ENCODE measurements at regions not wholly inside any gene's neighbourhood (a gene's known extent, or its start where the extent isn't known, plus 50 kb on each side); places are given as distances from the start of the nearest gene placed in this dataset.

DNA sequence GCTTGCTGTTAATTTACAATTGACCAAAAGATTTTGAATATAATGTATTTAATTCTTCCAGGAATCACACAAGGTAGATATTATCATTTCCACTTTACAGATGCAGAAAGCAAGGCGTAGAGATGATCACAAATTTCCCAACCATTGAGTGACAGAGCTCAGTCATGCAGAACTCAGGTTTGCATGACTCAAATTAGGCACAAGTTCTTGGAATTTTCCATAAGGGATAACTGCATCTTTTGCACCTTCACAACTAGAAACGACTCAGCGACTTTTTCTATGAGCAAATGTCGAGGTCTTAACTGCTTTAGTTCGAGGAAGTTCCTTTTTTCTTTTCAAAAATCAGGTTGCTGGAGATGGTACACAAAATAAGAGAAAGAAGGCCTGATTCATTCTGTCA lies 265.5 kb upstream of the PAPPA start:
- TF ChIP-seq GATA3 (IDR thresholded peaks at IDR 0.05; ENCODE audit: low read depth, low read length) (no peak), GATA2 (IDR thresholded peaks at IDR 0.05; ENCODE audit: low read depth, low read length) (no peak)

DNA sequence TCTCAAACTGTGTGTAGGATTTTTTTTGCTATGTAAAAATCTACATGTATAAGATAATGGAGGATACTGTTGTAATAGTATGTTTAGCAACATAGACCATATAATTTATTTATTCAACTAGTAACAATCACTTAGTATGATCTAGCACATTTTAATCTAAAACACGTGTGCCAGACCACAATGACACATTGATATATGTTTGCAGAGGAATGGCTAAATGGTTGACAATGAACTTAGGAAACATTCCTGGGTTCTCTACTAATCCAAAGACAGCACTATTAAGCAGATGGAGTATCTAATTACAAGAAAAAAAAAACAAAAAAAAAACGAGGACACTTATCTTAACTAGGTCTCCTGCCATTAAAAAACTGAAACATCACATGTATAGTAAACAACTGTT lies 261.7 kb upstream of the PAPPA start:
- TF ChIP-seq GATA3 (IDR thresholded peaks at IDR 0.05; ENCODE audit: low read depth, low read length) (no peak), GATA2 (IDR thresholded peaks at IDR 0.05; ENCODE audit: low read depth, low read length) (no peak)

DNA sequence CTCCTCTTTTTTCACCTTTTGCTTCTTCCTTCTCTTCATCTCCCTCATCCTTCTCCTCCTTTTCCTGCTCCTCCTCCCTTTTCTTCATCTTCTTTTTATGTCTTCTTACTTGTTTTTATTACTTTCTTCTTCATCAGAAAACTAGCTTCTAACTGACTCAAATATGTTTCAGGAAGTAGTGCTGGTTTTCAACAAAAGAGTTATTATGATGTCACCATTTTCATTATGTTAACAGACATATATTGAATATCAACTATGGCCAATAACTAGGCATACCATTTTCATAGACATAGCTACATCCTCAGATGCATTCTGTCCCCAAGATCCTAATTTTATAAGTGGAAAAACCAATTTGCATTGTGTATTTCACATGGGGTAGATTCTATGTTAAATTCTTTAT lies 252.9 kb upstream of the PAPPA start:
- TF ChIP-seq GATA3 (IDR thresholded peaks at IDR 0.05; ENCODE audit: low read depth, low read length): no peak
- no peak for TF ChIP-seq GATA2 (IDR thresholded peaks at IDR 0.05; ENCODE audit: low read depth, low read length)

DNA sequence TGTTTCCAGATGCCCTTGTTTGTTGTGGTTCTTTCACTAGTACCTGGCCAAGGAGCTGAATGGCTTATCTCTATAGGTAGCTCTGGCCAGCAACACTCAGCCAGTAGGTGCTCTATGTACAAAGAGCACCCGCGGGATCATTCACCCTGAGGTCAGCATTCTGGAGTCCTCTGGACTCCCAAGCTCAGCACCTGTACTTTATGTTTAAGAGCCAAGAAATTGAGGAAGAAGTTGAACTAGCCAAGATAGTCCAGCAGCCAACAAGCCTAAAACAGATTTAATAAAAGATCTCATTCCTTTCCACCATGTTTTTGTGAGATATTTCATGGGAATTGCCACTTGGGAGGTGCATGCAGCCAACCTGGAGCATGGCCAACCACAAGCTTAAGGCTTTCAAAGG lies 242.6 kb upstream of the PAPPA start:
- no peak for TF ChIP-seq GATA3 (IDR thresholded peaks at IDR 0.05; ENCODE audit: low read depth, low read length)
- no peak for TF ChIP-seq GATA2 (IDR thresholded peaks at IDR 0.05; ENCODE audit: low read depth, low read length)

DNA sequence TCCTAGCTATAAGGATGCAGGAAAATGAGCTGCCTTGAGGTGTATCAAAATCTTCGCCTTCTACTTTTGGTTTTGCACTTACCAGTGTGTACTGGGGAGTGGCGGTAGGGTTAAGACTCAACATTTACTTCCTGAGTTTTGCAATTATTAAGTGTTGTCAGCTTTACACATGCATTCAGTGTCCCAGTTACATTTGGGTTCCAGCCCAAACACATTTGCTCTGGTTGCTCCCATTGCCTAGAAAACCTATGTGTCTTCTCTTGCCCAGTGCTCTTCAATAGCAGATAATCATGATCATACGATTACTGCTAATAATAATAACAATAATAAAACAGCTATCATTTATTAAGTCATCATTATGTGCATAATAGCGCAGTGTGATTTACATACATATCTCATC lies 241.5 kb upstream of the PAPPA start:
- TF ChIP-seq GATA2 (IDR thresholded peaks at IDR 0.05; ENCODE audit: low read depth, low read length) (no peak), GATA3 (IDR thresholded peaks at IDR 0.05; ENCODE audit: low read depth, low read length) (no peak)

DNA sequence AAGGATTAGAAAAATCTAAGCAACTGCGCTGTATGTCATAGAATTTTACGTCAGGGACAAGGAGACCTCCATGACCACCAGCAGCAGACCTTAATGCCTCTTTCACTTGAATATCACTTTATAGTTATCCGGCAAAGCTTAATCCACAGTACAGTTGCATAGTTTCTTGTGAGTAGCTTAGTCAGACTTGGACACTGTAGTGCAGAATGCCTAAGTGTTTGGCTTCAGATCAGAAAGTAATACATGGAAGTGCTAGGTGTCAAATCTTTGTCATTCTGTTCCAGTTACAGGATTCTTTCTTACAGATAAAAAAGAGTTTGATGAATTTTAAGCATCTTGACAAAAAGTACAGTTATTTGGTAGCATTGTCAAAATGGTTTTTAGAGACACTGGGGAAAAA lies 239.9 kb upstream of the PAPPA start:
- no peak for TF ChIP-seq GATA2 (IDR thresholded peaks at IDR 0.05; ENCODE audit: low read depth, low read length)
- TF ChIP-seq GATA3 (IDR thresholded peaks at IDR 0.05; ENCODE audit: low read depth, low read length): no peak

DNA sequence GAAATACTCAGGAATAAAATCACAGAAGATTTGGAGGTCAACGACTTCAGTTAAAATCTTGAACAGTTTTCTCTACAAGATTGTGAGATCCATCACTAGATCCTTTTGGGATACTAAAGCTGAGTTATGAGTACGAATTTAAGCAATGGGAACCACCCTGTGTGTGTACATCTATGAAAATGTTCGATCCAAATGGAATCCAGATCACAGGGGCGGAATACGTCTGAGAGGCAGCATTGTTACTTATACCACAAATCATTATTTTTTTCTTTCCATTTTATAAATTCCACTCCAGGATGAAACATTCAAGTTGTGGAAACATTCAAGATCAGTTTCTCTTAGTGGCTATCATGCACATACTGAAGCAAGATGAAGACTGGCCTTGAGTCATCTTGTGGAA lies 239.3 kb upstream of the PAPPA start:
- no peak for TF ChIP-seq GATA2 (IDR thresholded peaks at IDR 0.05; ENCODE audit: low read depth, low read length)
- no peak for TF ChIP-seq GATA3 (IDR thresholded peaks at IDR 0.05; ENCODE audit: low read depth, low read length)

DNA sequence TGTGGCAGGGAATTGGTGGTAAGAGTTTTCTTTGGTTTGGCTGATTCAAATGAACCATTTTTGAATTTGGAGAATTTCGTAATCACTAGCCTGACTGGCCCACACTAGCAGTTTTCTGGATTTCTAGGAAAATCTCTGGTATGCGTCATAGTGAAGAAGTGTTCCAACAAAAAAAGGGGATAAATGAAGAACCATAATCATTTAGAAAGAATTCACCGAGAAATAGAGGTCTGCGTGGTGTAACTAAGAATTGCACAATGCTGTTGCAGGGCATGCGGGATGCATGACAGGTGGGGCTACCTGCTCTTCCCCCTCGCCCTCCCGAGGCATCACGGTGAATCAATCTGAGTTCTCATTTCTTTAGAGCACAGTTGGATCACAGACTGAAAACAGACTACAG lies 232.3 kb upstream of the PAPPA start:
- TF ChIP-seq GATA2 (IDR thresholded peaks at IDR 0.05; ENCODE audit: low read depth, low read length): no peak

DNA sequence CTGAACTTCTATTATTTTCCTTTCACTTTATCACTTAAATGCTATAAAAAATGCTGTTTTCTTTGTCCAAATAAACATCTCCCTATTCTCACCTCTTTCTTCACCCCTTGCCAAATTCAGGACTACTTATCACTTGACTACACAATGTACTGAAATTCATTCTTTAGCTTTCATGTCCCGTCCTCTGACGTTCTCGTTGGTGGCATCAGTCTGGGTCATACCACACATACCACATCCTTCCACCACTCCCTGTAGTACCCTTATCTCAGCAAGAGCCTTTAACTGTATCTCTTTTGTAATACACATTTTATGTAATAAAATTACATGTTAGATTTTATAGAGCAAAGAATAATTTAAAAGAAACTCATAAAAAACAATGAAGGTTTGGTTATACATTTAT lies 231.1 kb upstream of the PAPPA start:
- TF ChIP-seq GATA2 (IDR thresholded peaks at IDR 0.05; ENCODE audit: low read depth, low read length) (no peak), GATA3 (IDR thresholded peaks at IDR 0.05; ENCODE audit: low read depth, low read length) (no peak)

DNA sequence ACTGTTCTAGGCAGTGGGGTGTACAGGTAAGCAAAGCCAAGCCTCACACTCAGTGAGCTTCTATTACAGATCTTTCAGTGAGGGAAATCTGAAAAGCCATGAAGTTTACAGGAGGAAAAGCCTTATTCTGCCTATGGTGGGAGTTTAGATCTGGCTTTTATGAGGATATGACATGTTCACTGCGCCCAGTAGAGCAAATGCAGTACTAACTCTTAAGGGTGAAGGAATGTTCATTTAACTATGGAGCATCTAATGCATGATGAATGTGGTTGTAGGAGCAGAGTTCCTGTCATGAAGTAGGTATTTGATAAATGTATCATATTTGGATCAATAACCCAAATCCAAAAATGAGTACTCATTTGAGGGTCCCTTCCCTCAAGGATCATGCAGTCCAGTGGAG lies 230.2 kb upstream of the PAPPA start:
- TF ChIP-seq GATA2 (IDR thresholded peaks at IDR 0.05; ENCODE audit: low read depth, low read length): no peak
- no peak for TF ChIP-seq GATA3 (IDR thresholded peaks at IDR 0.05; ENCODE audit: low read depth, low read length)

DNA sequence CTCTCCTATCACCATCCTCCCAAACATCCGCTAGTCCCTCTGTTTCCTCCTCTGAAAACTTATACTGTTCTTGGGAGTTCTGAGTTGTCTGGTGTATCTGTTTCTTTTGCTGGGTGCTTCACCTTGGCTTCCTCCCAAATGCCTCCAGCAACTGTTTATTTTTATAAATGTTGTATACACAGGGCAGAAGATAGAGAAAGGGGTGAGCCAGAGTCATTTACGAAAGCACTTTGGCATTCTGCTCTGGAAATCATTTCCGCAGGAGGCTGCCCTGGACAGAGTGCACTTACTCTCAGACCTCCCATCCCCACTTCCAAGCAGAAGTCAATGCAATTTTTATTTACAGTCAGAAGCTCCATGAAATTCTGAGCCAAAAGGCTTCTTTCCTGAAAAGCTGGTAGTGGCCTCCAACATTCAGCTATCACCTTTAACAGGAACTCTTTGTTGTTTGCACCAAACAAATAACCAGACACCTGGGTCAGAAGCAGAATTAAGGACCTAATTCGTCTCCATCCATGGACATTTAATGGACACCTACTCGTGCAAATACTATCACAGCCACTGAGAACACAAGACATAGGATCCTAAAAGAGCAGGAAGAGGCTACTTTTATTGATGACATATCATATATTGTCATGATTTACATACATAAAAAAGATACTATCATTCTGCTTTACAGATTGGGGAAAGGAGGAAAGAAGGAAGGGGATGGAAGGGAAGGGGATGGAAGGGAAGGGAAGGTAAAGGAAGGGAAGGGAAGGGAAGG lies 229.5 kb upstream of the PAPPA start:
- TF ChIP-seq GATA3 (IDR thresholded peaks at IDR 0.05; ENCODE audit: low read depth, low read length) (no peak), GATA2 (IDR thresholded peaks at IDR 0.05; ENCODE audit: low read depth, low read length) (no peak)

DNA sequence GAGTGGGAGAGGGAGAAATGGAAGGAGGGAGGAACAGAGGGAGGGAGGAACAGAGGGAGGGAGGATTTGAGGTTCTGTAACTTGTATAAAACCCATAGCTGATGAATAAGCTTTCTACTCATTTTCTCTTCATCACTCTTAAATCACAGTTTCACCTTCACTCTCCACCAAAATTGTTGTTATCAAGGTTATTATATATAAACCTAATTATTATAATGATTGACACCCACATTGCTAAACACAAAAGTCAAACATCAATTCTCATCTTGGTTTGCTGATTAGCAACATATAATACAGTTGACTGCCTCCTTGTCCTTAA lies 229.0 kb upstream of the PAPPA start:
- no peak for TF ChIP-seq GATA2 (IDR thresholded peaks at IDR 0.05; ENCODE audit: low read depth, low read length)
- no peak for TF ChIP-seq GATA3 (IDR thresholded peaks at IDR 0.05; ENCODE audit: low read depth, low read length)

DNA sequence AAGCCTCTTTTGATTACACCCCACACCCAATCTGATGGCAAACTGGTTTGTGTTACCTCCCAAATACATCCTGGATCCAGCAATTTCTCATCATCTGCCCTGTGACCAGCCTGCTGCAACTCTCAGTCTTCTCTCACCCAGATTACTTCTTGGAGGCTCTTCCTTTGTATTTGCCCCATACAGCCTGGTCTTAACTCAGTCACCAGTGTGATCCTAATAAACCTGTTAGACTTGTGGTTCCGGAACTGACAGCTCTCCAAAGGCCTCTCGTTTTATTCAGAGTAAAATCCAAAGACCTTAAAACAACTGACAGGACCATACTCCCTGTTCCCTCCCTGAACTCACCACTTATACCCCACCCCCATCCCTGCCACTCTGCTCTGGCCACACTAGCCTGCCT lies 228.2 kb upstream of the PAPPA start:
- TF ChIP-seq GATA2 (IDR thresholded peaks at IDR 0.05; ENCODE audit: low read depth, low read length) (no peak), GATA3 (IDR thresholded peaks at IDR 0.05; ENCODE audit: low read depth, low read length) (no peak)

DNA sequence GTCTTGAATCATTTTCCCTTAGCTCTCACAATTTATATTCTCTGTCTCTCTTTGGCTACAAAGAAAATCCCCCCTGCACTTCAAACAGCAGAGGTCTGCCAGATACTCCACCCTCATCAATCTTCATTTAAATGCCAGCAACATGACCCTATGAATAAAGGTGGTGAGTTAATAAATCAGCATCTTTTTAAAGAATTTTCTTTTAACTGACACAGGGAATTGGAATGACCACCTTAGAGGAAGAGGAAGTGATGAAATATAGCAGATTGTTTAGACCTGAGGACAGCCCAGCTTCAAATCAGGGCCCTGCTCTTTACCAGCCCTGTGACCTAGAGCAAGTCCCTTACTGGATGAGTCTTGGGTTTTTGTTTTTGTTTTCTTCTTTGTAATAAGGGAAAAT lies 223.1 kb upstream of the PAPPA start:
- TF ChIP-seq GATA3 (IDR thresholded peaks at IDR 0.05; ENCODE audit: low read depth, low read length): no peak
- no peak for TF ChIP-seq GATA2 (IDR thresholded peaks at IDR 0.05; ENCODE audit: low read depth, low read length)

DNA sequence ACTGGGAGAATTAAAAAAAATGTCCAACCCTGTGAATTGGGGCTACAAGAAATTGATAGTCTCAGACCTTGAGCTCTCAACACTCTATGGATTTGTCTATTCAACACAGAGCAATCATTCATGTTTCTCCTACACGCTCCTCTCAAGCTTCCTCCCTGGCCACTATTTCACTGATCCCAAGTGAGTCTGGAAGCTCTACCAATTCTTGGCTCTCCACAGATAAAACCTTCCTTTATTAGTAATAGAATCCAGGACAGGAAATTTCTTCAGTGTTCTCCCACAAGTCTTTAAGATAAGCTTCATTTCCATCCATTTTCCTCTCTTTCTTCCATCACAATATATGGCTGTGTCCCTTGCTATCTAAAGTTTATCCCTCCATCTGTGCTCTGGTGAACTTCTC lies 215.1 kb upstream of the PAPPA start:
- TF ChIP-seq GATA3 (IDR thresholded peaks at IDR 0.05; ENCODE audit: low read depth, low read length) (no peak), GATA2 (IDR thresholded peaks at IDR 0.05; ENCODE audit: low read depth, low read length) (no peak)

All from SH-SY5Y (cell line).